ENCODE measurements at regions not wholly inside any gene's neighbourhood (a gene's known extent, or its start where the extent isn't known, plus 50 kb on each side); places are given as distances from the start of the nearest gene placed in this dataset.

DNA sequence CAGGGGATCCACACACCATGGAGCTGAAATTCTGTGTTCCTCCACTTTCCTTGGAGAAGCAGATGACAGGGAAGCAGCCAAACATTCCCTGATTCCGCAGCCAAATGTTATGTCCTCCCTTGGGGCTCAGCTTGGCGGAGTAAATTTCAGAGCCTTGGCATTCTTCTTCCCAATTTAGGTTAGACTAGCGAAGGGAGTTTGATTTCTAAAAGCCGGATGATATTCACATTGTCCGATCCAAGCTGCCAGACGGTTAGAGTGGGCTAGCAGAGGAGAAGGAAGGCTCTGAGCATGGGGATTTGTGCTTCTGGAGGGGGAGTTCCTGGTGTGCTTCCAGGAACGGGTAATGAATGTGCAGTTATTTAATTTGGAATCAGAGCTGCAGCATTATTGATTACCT, 380.4 kb upstream of the EEF2KMT start:
- H2AK9ac ChIP-seq (replicated peaks; ENCODE audit: low read depth, low read length, poor library complexity), result no peak overlapping the region
- no peak for TF ChIP-seq BHLHE40 (IDR thresholded peaks at IDR 0.05; ENCODE audit: low read depth, low read length)
- TF ChIP-seq, protein P1, sequence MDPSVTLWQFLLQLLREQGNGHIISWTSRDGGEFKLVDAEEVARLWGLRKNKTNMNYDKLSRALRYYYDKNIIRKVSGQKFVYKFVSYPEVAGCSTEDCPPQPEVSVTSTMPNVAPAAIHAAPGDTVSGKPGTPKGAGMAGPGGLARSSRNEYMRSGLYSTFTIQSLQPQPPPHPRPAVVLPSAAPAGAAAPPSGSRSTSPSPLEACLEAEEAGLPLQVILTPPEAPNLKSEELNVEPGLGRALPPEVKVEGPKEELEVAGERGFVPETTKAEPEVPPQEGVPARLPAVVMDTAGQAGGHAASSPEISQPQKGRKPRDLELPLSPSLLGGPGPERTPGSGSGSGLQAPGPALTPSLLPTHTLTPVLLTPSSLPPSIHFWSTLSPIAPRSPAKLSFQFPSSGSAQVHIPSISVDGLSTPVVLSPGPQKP (IDR thresholded peaks at IDR 0.05; ENCODE audit: borderline replicate concordance, low read depth, low read length), result no peak
- TF ChIP-seq CHD1 (IDR thresholded peaks at IDR 0.05; ENCODE audit: low read depth, low read length), result no peak
- TF ChIP-seq SMC3 (IDR thresholded peaks at IDR 0.05; ENCODE audit: low read depth, low read length), result no peak
- no peak for TF ChIP-seq CEBPB (IDR thresholded peaks at IDR 0.05; ENCODE audit: low read depth, low read length)
- no peak for TF ChIP-seq POLR2A (IDR thresholded peaks at IDR 0.05; ENCODE audit: low read depth, low read length)
- TF ChIP-seq MAFK (IDR thresholded peaks at IDR 0.05; ENCODE audit: low read depth, low read length), result no peak
- TF ChIP-seq, protein P2, sequence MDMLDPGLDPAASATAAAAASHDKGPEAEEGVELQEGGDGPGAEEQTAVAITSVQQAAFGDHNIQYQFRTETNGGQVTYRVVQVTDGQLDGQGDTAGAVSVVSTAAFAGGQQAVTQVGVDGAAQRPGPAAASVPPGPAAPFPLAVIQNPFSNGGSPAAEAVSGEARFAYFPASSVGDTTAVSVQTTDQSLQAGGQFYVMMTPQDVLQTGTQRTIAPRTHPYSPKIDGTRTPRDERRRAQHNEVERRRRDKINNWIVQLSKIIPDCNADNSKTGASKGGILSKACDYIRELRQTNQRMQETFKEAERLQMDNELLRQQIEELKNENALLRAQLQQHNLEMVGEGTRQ (IDR thresholded peaks at IDR 0.05; ENCODE audit: low read depth, low read length), result no peak
- TF ChIP-seq NFE2L2 (IDR thresholded peaks at IDR 0.05; ENCODE audit: low read depth, low read length), result no peak
- TF ChIP-seq FOS (IDR thresholded peaks at IDR 0.05; ENCODE audit: low read depth, low read length), result no peak
- TF ChIP-seq, protein P3, sequence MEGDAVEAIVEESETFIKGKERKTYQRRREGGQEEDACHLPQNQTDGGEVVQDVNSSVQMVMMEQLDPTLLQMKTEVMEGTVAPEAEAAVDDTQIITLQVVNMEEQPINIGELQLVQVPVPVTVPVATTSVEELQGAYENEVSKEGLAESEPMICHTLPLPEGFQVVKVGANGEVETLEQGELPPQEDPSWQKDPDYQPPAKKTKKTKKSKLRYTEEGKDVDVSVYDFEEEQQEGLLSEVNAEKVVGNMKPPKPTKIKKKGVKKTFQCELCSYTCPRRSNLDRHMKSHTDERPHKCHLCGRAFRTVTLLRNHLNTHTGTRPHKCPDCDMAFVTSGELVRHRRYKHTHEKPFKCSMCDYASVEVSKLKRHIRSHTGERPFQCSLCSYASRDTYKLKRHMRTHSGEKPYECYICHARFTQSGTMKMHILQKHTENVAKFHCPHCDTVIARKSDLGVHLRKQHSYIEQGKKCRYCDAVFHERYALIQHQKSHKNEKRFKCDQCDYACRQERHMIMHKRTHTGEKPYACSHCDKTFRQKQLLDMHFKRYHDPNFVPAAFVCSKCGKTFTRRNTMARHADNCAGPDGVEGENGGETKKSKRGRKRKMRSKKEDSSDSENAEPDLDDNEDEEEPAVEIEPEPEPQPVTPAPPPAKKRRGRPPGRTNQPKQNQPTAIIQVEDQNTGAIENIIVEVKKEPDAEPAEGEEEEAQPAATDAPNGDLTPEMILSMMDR (conservative IDR thresholded peaks at IDR 0.05; ENCODE audit: low read depth, low read length), result no peak
- TF ChIP-seq RCOR1 (IDR thresholded peaks at IDR 0.05; ENCODE audit: insufficient replicate concordance, low read length), result no peak
- TF ChIP-seq MXI1 (IDR thresholded peaks at IDR 0.05; ENCODE audit: borderline replicate concordance, low read depth, low read length), result no peak
- no peak for TF ChIP-seq RFX5 (IDR thresholded peaks at IDR 0.05; ENCODE audit: low read depth, low read length)
- TF ChIP-seq RAD21 (IDR thresholded peaks at IDR 0.05; ENCODE audit: low read length), result no peak
- no peak for TF ChIP-seq MAZ (IDR thresholded peaks at IDR 0.05; ENCODE audit: borderline replicate concordance, low read depth, low read length)
- H3K9ac ChIP-seq (ENCODE audit: low read depth, low read length), result no peak overlapping the region
- no TSS peak for BruUV-seq (replicated peaks)
- no peak overlapping the region for H3K27ac ChIP-seq (ENCODE audit: insufficient read depth, low read length)
- no peak overlapping the region for H3K4me3 ChIP-seq (ENCODE audit: insufficient read depth, low read depth, low read length)
- H2AK5ac ChIP-seq (ENCODE audit: low read depth, low read length), result no peak overlapping the region
- no peaks in the 10 kb centered on the region for H3K36me3 ChIP-seq (ENCODE audit: control insufficient read depth, insufficient read depth, low read length)
- no peak overlapping the region for H3K4me2 ChIP-seq (ENCODE audit: low read depth, low read length)
- intact Hi-C loops (cut with micrococcal nuclease), result no loop called here
- ATAC-seq (ENCODE audit: low read depth) (no peak), DNase-seq (no peak)
- no peak overlapping the region for H2BK5ac ChIP-seq (ENCODE audit: low read depth, low read length, poor library complexity, severe bottlenecking)
- no peaks in the 10 kb centered on the region for H3K79me1 ChIP-seq (ENCODE audit: low read depth in 1 of 2, low read length in 2 of 2)
- no peak overlapping the region for H3K14ac ChIP-seq (replicated peaks; ENCODE audit: low read depth, low read length)
- H3K27me3 ChIP-seq (ENCODE audit: control insufficient read depth, insufficient read depth, low read length), result no peaks in the 10 kb centered on the region
- H2BK15ac ChIP-seq (ENCODE audit: low read depth, low read length), result no peak overlapping the region
- H4K5ac ChIP-seq (ENCODE audit: low read depth, low read length), result no peak overlapping the region
- in situ Hi-C loops (cut with MboI; ENCODE audit: low sequenced_read_pairs), result no loop called here
- H3K18ac ChIP-seq (ENCODE audit: low read depth, low read length), result no peak overlapping the region
- H3K4ac ChIP-seq (ENCODE audit: low read depth, low read length), result no peak overlapping the region
- CTCF ChIA-PET, result no interaction called here
- POLR2A ChIA-PET (ENCODE audit: unreplicated experiment), result no interaction called here
- no peak overlapping the region for H3K56ac ChIP-seq (ENCODE audit: extremely low read depth, insufficient read depth, low read length)
- H3K9me3 ChIP-seq (ENCODE audit: control insufficient read depth, insufficient read depth, low read length), result peaks cover 25% of the 10 kb centered on the region
- WGBS, 2 experiments (ENCODE audit: extremely low coverage in 2 of 2, insufficient read length in 1 of 2), result 58% methylated on average over 4 of the region's 7 CpGs; no CpG with 5 or more reads in 1 of the 2 experiments
- H4K91ac ChIP-seq (ENCODE audit: insufficient read depth, low read depth, low read length), result no peak overlapping the region
- no peak overlapping the region for H2BK120ac ChIP-seq (ENCODE audit: low read depth, low read length)
- no peak overlapping the region for H2AFZ ChIP-seq (replicated peaks; ENCODE audit: low read length, poor library complexity)
- dilution Hi-C loops (cut with HindIII; ENCODE audit: low sequenced_read_pairs, unreplicated experiment), result no loop called here
- H4K20me1 ChIP-seq (ENCODE audit: insufficient read depth, low read length), result no peaks in the 10 kb centered on the region
- H3K9me1 ChIP-seq (ENCODE audit: insufficient read depth, low read length), result no peaks in the 10 kb centered on the region
- no peaks in the 10 kb centered on the region for H3K4me1 ChIP-seq (ENCODE audit: control insufficient read depth, insufficient read depth, low read length)
- no peak overlapping the region for H2BK20ac ChIP-seq (ENCODE audit: low read depth, low read length)
- H4K8ac ChIP-seq (ENCODE audit: low read depth in 2 of 2, low read length in 2 of 2), result no peak overlapping the region
- H3K23ac ChIP-seq (ENCODE audit: low read depth, low read length), result no peak overlapping the region
